IMR-90 (cell line): ENCODE measurements at regions not wholly inside any gene's neighbourhood (a gene's known extent, or its start where the extent isn't known, plus 50 kb on each side); places are given as distances from the start of the nearest gene placed in this dataset.

Experiments used
- BHLHE40 ChIP-seq: fragments of 150-350 bp; IDR thresholded peaks from 2 replicates; pipeline ENCODE4 v1.6.1; 2016; ENCODE audit warnings: mild to moderate bottlenecking, low read depth, low read length
- CTCF ChIP-seq: conservative IDR thresholded peaks from 2 replicates; pipeline ENCODE4 v1.5.1; 2012; ENCODE audit warnings: mild to moderate bottlenecking, low read depth, low read length, improper control_type of control experiment
- MAZ ChIP-seq: IDR thresholded peaks from 2 replicates; pipeline ENCODE4 v1.6.1; 2012; ENCODE audit warnings: low read depth, mild to moderate bottlenecking, low read length, improper control_type of control experiment, moderate library complexity, borderline replicate concordance
- RFX5 ChIP-seq: IDR thresholded peaks from 2 replicates; pipeline ENCODE4 v1.8.0; 2012; ENCODE audit warnings: low read depth, mild to moderate bottlenecking, low read length, moderate library complexity

GRCh38 chr12:28618171-28618570 is 427.9 kb downstream of the CCDC91 start:
- TF ChIP-seq CTCF (no peak), BHLHE40 (no peak), RFX5 (no peak), MAZ (no peak)
